OCI-M1 (cell line): ENCODE measurements at regions not wholly inside any gene's neighbourhood (a gene's known extent, or its start where the extent isn't known, plus 50 kb on each side); places are given as distances from the start of the nearest gene placed in this dataset.

Source experiments
- DNase-seq: peaks from one replicate; lab custom pipeline; 2025; lab: John Stamatoyannopoulos, UW

GRCh38 chr4:147423229-147423628, 57.7 kb upstream of the EDNRA start:
- DNase-seq: no peak

DNA sequence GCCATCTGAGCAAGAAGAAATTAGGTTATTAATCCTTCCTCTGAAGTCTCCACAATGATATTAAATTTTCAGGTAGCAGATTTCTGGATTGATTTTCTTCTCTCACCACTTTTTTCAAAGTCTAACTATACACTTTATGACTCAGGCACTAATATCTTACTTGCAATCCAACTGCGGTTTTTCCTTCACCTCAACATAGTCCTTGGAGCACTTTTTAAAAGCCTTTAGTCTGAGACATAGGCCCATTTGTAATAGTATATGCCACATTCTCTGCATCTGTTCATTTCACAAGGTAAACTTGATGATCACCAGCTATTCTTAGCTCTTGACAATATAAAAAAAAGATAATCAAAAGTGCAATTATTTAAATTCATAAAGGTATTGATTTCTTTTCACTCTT, 55.9 kb upstream of the EDNRA start:
- no peak for DNase-seq

- no peak for DNase-seq
Measured at GRCh38 chr4:147428583-147428982, 52.3 kb upstream of the EDNRA start.

DNA sequence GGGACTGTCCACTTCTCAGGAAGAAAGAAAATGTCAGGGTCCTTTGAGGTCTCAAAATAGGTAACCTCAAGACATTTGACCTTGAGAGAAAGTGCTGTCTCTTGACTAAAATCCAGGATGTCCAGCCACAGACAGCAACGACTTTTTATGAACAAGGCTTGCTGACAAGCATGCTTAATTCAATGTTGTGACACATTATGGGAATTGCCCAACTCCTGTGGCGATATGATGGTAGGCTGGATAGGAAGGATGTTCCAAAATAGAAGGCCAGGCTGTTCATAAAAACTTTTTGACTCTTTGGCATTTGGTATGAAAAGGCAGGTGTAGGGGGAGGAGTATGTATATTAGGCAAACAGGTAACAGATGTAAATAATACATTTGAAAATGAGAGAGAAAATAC, 50.8 kb upstream of the EDNRA start:
- DNase-seq: no peak
